ENCODE measurements at regions not wholly inside any gene's neighbourhood (a gene's known extent, or its start where the extent isn't known, plus 50 kb on each side); places are given as distances from the start of the nearest gene placed in this dataset.

- no peak for TF ChIP-seq ZNF70 (CRISPR knock-in tag; IDR thresholded peaks at IDR 0.05)
- TF ChIP-seq RARB (CRISPR knock-in tag; IDR thresholded peaks at IDR 0.05), result no peak
- no peak for TF ChIP-seq TSHZ2 (CRISPR knock-in tag; IDR thresholded peaks at IDR 0.05)
- TF ChIP-seq, protein P1, sequence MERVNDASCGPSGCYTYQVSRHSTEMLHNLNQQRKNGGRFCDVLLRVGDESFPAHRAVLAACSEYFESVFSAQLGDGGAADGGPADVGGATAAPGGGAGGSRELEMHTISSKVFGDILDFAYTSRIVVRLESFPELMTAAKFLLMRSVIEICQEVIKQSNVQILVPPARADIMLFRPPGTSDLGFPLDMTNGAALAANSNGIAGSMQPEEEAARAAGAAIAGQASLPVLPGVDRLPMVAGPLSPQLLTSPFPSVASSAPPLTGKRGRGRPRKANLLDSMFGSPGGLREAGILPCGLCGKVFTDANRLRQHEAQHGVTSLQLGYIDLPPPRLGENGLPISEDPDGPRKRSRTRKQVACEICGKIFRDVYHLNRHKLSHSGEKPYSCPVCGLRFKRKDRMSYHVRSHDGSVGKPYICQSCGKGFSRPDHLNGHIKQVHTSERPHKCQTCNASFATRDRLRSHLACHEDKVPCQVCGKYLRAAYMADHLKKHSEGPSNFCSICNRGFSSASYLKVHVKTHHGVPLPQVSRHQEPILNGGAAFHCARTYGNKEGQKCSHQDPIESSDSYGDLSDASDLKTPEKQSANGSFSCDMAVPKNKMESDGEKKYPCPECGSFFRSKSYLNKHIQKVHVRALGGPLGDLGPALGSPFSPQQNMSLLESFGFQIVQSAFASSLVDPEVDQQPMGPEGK (CRISPR knock-in tag; IDR thresholded peaks at IDR 0.05; ENCODE audit: borderline replicate concordance), result no peak
- TF ChIP-seq ZNF8 (CRISPR knock-in tag; IDR thresholded peaks at IDR 0.05), result no peak
- no peak for TF ChIP-seq ARNTL (CRISPR knock-in tag; IDR thresholded peaks at IDR 0.05; ENCODE audit: borderline replicate concordance, low read depth)
- TF ChIP-seq, protein P2, sequence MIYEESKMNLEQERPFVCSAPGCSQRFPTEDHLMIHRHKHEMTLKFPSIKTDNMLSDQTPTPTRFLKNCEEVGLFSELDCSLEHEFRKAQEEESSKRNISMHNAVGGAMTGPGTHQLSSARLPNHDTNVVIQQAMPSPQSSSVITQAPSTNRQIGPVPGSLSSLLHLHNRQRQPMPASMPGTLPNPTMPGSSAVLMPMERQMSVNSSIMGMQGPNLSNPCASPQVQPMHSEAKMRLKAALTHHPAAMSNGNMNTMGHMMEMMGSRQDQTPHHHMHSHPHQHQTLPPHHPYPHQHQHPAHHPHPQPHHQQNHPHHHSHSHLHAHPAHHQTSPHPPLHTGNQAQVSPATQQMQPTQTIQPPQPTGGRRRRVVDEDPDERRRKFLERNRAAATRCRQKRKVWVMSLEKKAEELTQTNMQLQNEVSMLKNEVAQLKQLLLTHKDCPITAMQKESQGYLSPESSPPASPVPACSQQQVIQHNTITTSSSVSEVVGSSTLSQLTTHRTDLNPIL (CRISPR knock-in tag; IDR thresholded peaks at IDR 0.05; ENCODE audit: low read depth), result no peak
- no peak for TF ChIP-seq ZC3H10 (CRISPR knock-in tag; IDR thresholded peaks at IDR 0.05)
- no peak for TF ChIP-seq CSRNP3 (CRISPR knock-in tag; IDR thresholded peaks at IDR 0.05)
- TF ChIP-seq, protein P3, sequence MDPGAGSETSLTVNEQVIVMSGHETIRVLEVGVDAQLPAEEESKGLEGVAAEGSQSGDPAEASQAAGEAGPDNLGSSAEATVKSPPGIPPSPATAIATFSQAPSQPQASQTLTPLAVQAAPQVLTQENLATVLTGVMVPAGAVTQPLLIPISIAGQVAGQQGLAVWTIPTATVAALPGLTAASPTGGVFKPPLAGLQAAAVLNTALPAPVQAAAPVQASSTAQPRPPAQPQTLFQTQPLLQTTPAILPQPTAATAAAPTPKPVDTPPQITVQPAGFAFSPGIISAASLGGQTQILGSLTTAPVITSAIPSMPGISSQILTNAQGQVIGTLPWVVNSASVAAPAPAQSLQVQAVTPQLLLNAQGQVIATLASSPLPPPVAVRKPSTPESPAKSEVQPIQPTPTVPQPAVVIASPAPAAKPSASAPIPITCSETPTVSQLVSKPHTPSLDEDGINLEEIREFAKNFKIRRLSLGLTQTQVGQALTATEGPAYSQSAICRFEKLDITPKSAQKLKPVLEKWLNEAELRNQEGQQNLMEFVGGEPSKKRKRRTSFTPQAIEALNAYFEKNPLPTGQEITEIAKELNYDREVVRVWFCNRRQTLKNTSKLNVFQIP (CRISPR knock-in tag; IDR thresholded peaks at IDR 0.05; ENCODE audit: borderline replicate concordance, low read depth), result no peak
- no peak for TF ChIP-seq ESRRG (CRISPR knock-in tag; IDR thresholded peaks at IDR 0.05)
- no peak for TF ChIP-seq GLIS3 (CRISPR knock-in tag; IDR thresholded peaks at IDR 0.05)
Measured at GRCh38 chr17:33862772-33863602, 392.1 kb upstream of the CCL2 start.
